GM12891 (cell line): ENCODE measurements at regions not wholly inside any gene's neighbourhood (a gene's known extent, or its start where the extent isn't known, plus 50 kb on each side); places are given as distances from the start of the nearest gene placed in this dataset.

ENCODE experiments used
- PAX5 ChIP-seq: IDR thresholded peaks from 2 replicates; pipeline ENCODE4 v1.6.1; 2011; ENCODE audit warnings: low read length, moderate library complexity, mild to moderate bottlenecking; ENCODE audit not compliant: insufficient read depth, severe bottlenecking
- POLR2A ChIP-seq: IDR thresholded peaks from 2 replicates; pipeline ENCODE4 v1.6.1; 2011; ENCODE audit warnings: low read depth, low read length, control low read depth
- POLR2AphosphoS5 ChIP-seq: IDR thresholded peaks from 2 replicates; pipeline ENCODE4 v1.6.1; 2011; ENCODE audit warnings: low read depth, low read length, control low read depth
- POU2F2 ChIP-seq: IDR thresholded peaks from 2 replicates; pipeline ENCODE4 v1.6.1; 2011; ENCODE audit warnings: low read depth, mild to moderate bottlenecking, control low read depth, low read length, moderate library complexity
- SPI1 ChIP-seq: IDR thresholded peaks from 2 replicates; pipeline ENCODE4 v1.6.1; 2011; ENCODE audit warnings: low read depth, low read length, control low read depth
- TAF1 ChIP-seq: IDR thresholded peaks from 2 replicates; pipeline ENCODE4 v1.6.1; 2011; ENCODE audit warnings: low read depth, low read length, control low read depth

- TF ChIP-seq POLR2A, result no peak
- TF ChIP-seq POLR2AphosphoS5, result no peak
- TF ChIP-seq PAX5, result no peak
- TF ChIP-seq TAF1, result no peak
- TF ChIP-seq SPI1, result no peak
- TF ChIP-seq POU2F2, result no peak
Measured at GRCh38 chr4:156527237-156527993, 444.2 kb downstream of the PDGFC start.
